ENCODE measurements at regions not wholly inside any gene's neighbourhood (a gene's known extent, or its start where the extent isn't known, plus 50 kb on each side); places are given as distances from the start of the nearest gene placed in this dataset.

GRCh38 chr6:967701-968100, 274.8 kb upstream of the EXOC2 start:
- Histone ChIP-seq H3K27me3 (ENCODE audit: low read depth) (peaks cover 91% of the 10 kb centered on the region), H3K27ac (replicated peaks) (no peak overlapping the region), H3K36me3 (no peaks in the 10 kb centered on the region), H3K4me1 (no peaks in the 10 kb centered on the region), H3K4me3 (no peak overlapping the region), H3K9me3 (replicated peaks) (no peaks in the 10 kb centered on the region)
- no peak for DNase-seq
- TF ChIP-seq CTCF (IDR thresholded peaks at IDR 0.05; ENCODE audit: borderline replicate concordance): no peak
- intact Hi-C loops (cut with micrococcal nuclease): no loop called here

GRCh38 chr6:965343-965742, 272.4 kb upstream of the EXOC2 start:
- TF ChIP-seq CTCF (IDR thresholded peaks at IDR 0.05; ENCODE audit: borderline replicate concordance): no peak
- H3K27ac ChIP-seq (replicated peaks): no peak overlapping the region
- peaks cover 76% of the 10 kb centered on the region for H3K27me3 ChIP-seq (ENCODE audit: low read depth)
- no peaks in the 10 kb centered on the region for H3K4me1 ChIP-seq
- H3K36me3 ChIP-seq: no peaks in the 10 kb centered on the region
- H3K9me3 ChIP-seq (replicated peaks): no peaks in the 10 kb centered on the region
- no peak overlapping the region for H3K4me3 ChIP-seq
- DNase-seq: no peak
- intact Hi-C loops (cut with micrococcal nuclease): no loop called here

- no peaks in the 10 kb centered on the region for H3K4me1 ChIP-seq
- no peaks in the 10 kb centered on the region for H3K9me3 ChIP-seq (replicated peaks)
- no peaks in the 10 kb centered on the region for H3K36me3 ChIP-seq
- TF ChIP-seq CTCF (IDR thresholded peaks at IDR 0.05; ENCODE audit: borderline replicate concordance): no peak
- peaks cover 64% of the 10 kb centered on the region for H3K27me3 ChIP-seq (ENCODE audit: low read depth)
- no peak overlapping the region for H3K4me3 ChIP-seq
- no peak for DNase-seq
- H3K27ac ChIP-seq (replicated peaks): no peak overlapping the region
- intact Hi-C loops (cut with micrococcal nuclease): no loop called here
These were observed 270.5 kb upstream of the EXOC2 start for GRCh38 chr6:963456-963855.

- DNase-seq: no peak
- Histone ChIP-seq H3K36me3 (no peaks in the 10 kb centered on the region), H3K27ac (replicated peaks) (no peak overlapping the region), H3K9me3 (replicated peaks) (no peaks in the 10 kb centered on the region), H3K4me3 (no peak overlapping the region), H3K4me1 (no peaks in the 10 kb centered on the region), H3K27me3 (ENCODE audit: low read depth) (peaks cover 55% of the 10 kb centered on the region)
- no peak for TF ChIP-seq CTCF (IDR thresholded peaks at IDR 0.05; ENCODE audit: borderline replicate concordance)
- intact Hi-C loops (cut with micrococcal nuclease): no loop called here
These were observed 268.5 kb upstream of the EXOC2 start for GRCh38 chr6:961407-961960.

GRCh38 chr6:960356-960755, 267.4 kb upstream of the EXOC2 start:
- Histone ChIP-seq H3K4me1 (no peaks in the 10 kb centered on the region), H3K27ac (replicated peaks) (no peak overlapping the region), H3K36me3 (no peaks in the 10 kb centered on the region), H3K4me3 (no peak overlapping the region), H3K27me3 (ENCODE audit: low read depth) (peaks cover 54% of the 10 kb centered on the region), H3K9me3 (replicated peaks) (no peaks in the 10 kb centered on the region)
- no peak for TF ChIP-seq CTCF (IDR thresholded peaks at IDR 0.05; ENCODE audit: borderline replicate concordance)
- no peak for DNase-seq
- intact Hi-C loops (cut with micrococcal nuclease): no loop called here

Measured in left ventricle myocardium inferior (tissue), 1 donor.